ENCODE measurements at regions not wholly inside any gene's neighbourhood (a gene's known extent, or its start where the extent isn't known, plus 50 kb on each side); places are given as distances from the start of the nearest gene placed in this dataset.

DNA sequence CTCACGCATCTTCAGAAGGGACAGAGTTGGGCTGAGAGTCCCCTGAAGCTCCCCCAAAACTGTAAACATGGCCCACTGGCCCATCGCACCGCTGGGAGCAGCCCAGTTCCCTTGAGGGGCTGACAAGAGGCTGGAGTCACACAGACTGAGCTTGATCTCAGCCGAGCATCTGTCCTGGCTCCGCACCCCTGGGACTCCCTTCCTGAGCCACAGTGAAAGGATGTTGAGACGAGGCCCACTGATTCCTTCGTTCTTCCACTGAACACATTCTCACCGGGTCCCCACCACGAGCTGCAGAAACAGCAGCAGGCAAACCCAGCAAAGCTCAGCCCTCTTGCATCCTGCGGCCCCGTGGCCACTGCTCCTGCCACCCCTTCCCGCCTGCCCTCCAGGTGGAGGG, 145.9 kb upstream of the CIBAR2 start:
- TF ChIP-seq TOE1 (CRISPR knock-in tag; IDR thresholded peaks at IDR 0.05) (no peak), CTCF (CRISPR knock-in tag; IDR thresholded peaks at IDR 0.05) (no peak), TSC22D2 (CRISPR knock-in tag; IDR thresholded peaks at IDR 0.05; ENCODE audit: borderline replicate concordance) (no peak)
